Natural killer cell (primary cell): ENCODE measurements at regions not wholly inside any gene's neighbourhood (a gene's known extent, or its start where the extent isn't known, plus 50 kb on each side); places are given as distances from the start of the nearest gene placed in this dataset.

ENCODE experiments used
- ATAC-seq, 3 donors: fragments of 150-1000 bp in 2 of 3; fragments of 200-7000 bp in 1 of 3; cut with Tn5 transposase; 1 replicate in 1 of 3; 2 replicates in 2 of 3; pipeline ENCODE4 v1.10.0; 2021; ENCODE audit warnings: mild to moderate bottlenecking in 2 of 3, moderate library complexity in 2 of 3
- DNase-seq, 2 donors: peaks; one replicate each; pipeline versions ENCODE4 v3.0.0 to v3.0.0-alpha.2; 2013 to 2021; ENCODE audit warnings: mixed read lengths in 1 of 2
- H3K27ac ChIP-seq: one replicate; pipeline ENCODE4 v1.5.1; 2013; ENCODE audit warnings: mild to moderate bottlenecking, low read length
- H3K27me3 ChIP-seq: one replicate; pipeline ENCODE4 v1.6.1; 2013; ENCODE audit warnings: low read length; ENCODE audit not compliant: control insufficient read depth, insufficient read depth
- H3K36me3 ChIP-seq: one replicate; pipeline ENCODE4 v1.6.1; 2013; ENCODE audit warnings: low read length; ENCODE audit not compliant: control insufficient read depth, insufficient read depth
- H3K4me1 ChIP-seq: one replicate; pipeline ENCODE4 v1.6.1; 2013; ENCODE audit warnings: low read length; ENCODE audit not compliant: control insufficient read depth, insufficient read depth
- H3K4me3 ChIP-seq: one replicate; pipeline ENCODE4 v1.5.1; 2013; ENCODE audit warnings: low read length
- H3K9me3 ChIP-seq: one replicate; pipeline ENCODE4 v1.6.1; 2013; ENCODE audit warnings: low read length; ENCODE audit not compliant: control insufficient read depth, insufficient read depth
- H3K27ac Mint-ChIP-seq, 2 donors: one replicate each; pipeline ENCODE4 v1.8.0; 2022; ENCODE audit warnings: mild to moderate bottlenecking in 2 of 2, mixed read lengths in 2 of 2, moderate library complexity in 1 of 2
- H3K27me3 Mint-ChIP-seq, 2 donors: one replicate each; pipeline ENCODE4 v1.8.0; 2022; ENCODE audit warnings: low read depth in 2 of 2, mixed read lengths in 2 of 2
- H3K36me3 Mint-ChIP-seq: one replicate; pipeline ENCODE4 v1.8.0; 2022; ENCODE audit warnings: mixed read lengths
- H3K4me1 Mint-ChIP-seq, 2 donors: one replicate each; pipeline ENCODE4 v1.8.0; 2022; ENCODE audit warnings: mixed read lengths in 2 of 2
- H3K4me3 Mint-ChIP-seq: one replicate; pipeline ENCODE4 v1.8.0; 2022; ENCODE audit warnings: mild to moderate bottlenecking, moderate library complexity, mixed read lengths
- H3K9me3 Mint-ChIP-seq, 2 donors: one replicate each; pipeline ENCODE4 v1.8.0; 2022; ENCODE audit warnings: mixed read lengths in 2 of 2
- WGBS: methylation state at CpG from one replicate; pipeline ENCODE4 v1.1.7; 2013; ENCODE audit warnings: missing lambda C conversion rate; ENCODE audit not compliant: insufficient coverage; 5-methylcytosine and 5-hydroxymethylcytosine counted together
- intact Hi-C: fragments of 100-400 bp; cut with micrococcal nuclease; formaldehyde crosslinking; loops from one replicate; pipeline ENCODE4 v1.14.2; 2022
- TF ChIP-seq, protein P1 (sequence below): fragments of 200-600 bp; IDR thresholded peaks from one replicate; pipeline ENCODE4 v1.8.0; 2022; ENCODE audit warnings: antibody characterized with exemption

DNA sequence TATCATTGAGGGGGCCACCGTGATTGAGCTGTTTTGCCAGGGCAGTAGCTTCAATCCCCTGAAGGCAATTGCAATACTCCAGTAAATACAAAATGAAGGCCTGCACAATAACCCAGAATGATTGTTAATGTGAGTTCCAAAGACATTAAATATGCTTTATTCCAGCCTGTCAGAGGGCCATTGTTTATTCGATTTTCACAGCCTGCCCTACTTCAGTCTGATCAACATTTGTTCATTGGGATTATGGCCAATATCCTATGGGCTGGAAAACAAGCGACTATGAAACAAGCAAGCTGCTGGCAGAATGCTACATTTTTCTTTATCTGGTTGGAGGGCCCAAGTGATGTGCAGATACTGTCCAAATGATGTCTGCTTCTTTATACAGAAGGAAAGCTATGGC, 543.1 kb downstream of the TLE1 start:
- Mint-ChIP-seq H3K4me1 (no peaks in the 10 kb centered on the region), H3K36me3 (no peaks in the 10 kb centered on the region), H3K27me3 (no peaks in the 10 kb centered on the region), H3K9me3 (peaks cover 0 to 5% of the 10 kb centered on the region in 2 donors), H3K27ac (no peak overlapping the region), H3K4me3 (no peak overlapping the region)
- no peak overlapping the region for H3K4me3 ChIP-seq
- H3K27me3 ChIP-seq, result no peaks in the 10 kb centered on the region
- no peak for DNase-seq
- H3K4me1 ChIP-seq, result no peaks in the 10 kb centered on the region
- H3K9me3 ChIP-seq, result no peaks in the 10 kb centered on the region
- intact Hi-C loops, result no loop called here
- TF ChIP-seq, protein P1, sequence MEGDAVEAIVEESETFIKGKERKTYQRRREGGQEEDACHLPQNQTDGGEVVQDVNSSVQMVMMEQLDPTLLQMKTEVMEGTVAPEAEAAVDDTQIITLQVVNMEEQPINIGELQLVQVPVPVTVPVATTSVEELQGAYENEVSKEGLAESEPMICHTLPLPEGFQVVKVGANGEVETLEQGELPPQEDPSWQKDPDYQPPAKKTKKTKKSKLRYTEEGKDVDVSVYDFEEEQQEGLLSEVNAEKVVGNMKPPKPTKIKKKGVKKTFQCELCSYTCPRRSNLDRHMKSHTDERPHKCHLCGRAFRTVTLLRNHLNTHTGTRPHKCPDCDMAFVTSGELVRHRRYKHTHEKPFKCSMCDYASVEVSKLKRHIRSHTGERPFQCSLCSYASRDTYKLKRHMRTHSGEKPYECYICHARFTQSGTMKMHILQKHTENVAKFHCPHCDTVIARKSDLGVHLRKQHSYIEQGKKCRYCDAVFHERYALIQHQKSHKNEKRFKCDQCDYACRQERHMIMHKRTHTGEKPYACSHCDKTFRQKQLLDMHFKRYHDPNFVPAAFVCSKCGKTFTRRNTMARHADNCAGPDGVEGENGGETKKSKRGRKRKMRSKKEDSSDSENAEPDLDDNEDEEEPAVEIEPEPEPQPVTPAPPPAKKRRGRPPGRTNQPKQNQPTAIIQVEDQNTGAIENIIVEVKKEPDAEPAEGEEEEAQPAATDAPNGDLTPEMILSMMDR, result no peak
- no peak for ATAC-seq
- no peaks in the 10 kb centered on the region for H3K36me3 ChIP-seq
- no peak overlapping the region for H3K27ac ChIP-seq
- WGBS, result 83% methylated on average over 3 of the region's 3 CpGs

GRCh38 chr9:81145331-81145963, 543.9 kb downstream of the TLE1 start:
- Histone ChIP-seq H3K27ac (no peak overlapping the region), H3K9me3 (no peaks in the 10 kb centered on the region), H3K4me3 (no peak overlapping the region), H3K4me1 (no peaks in the 10 kb centered on the region), H3K27me3 (no peaks in the 10 kb centered on the region), H3K36me3 (no peaks in the 10 kb centered on the region)
- Mint-ChIP-seq H3K9me3 (peaks cover 3 to 5% of the 10 kb centered on the region in 2 donors), H3K27me3 (no peaks in the 10 kb centered on the region), H3K4me3 (no peak overlapping the region), H3K36me3 (no peaks in the 10 kb centered on the region), H3K27ac (no peak overlapping the region), H3K4me1 (no peaks in the 10 kb centered on the region)
- TF ChIP-seq, protein P1, result no peak
- DNase-seq (no peak), ATAC-seq (no peak)
- intact Hi-C loops, result no loop called here
- WGBS, result 77% methylated on average over 10 of the region's 10 CpGs

DNA sequence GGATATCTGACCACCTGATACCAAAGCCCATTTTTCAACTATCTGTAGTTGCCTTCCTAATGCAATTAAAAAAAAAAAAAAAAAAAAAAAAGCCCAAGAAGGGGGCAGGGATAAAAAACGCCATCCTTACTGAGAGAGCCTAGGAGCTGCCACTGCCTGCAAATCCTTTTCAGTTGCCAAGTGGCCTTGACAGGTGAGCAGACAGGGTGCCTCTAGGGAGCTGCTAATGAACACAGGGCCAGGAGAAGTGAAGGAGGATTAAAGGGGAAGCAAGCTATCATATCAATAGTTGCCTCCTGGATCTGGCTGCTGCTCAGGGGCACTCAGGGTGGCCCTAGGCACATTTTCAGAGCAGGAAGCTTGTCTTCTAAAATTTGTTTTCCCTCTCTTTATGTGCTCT, 547.4 kb downstream of the TLE1 start:
- H3K27me3 Mint-ChIP-seq, result no peaks in the 10 kb centered on the region
- H3K4me3 ChIP-seq, result no peak overlapping the region
- intact Hi-C loops, result no loop called here
- H3K27ac ChIP-seq, result no peak overlapping the region
- H3K36me3 ChIP-seq, result no peaks in the 10 kb centered on the region
- no peaks in the 10 kb centered on the region for H3K36me3 Mint-ChIP-seq
- H3K9me3 Mint-ChIP-seq, result peaks cover 4 to 6% of the 10 kb centered on the region in 2 donors
- ATAC-seq, result no peak
- TF ChIP-seq, protein P1, result no peak
- DNase-seq, result no peak
- no peak overlapping the region for H3K4me3 Mint-ChIP-seq
- H3K27ac Mint-ChIP-seq, result no peak overlapping the region
- H3K4me1 Mint-ChIP-seq, result no peaks in the 10 kb centered on the region
- H3K9me3 ChIP-seq, result no peaks in the 10 kb centered on the region
- H3K27me3 ChIP-seq, result no peaks in the 10 kb centered on the region
- no peaks in the 10 kb centered on the region for H3K4me1 ChIP-seq
- 64% methylated on average over 1 of the region's 1 CpG for WGBS

DNA sequence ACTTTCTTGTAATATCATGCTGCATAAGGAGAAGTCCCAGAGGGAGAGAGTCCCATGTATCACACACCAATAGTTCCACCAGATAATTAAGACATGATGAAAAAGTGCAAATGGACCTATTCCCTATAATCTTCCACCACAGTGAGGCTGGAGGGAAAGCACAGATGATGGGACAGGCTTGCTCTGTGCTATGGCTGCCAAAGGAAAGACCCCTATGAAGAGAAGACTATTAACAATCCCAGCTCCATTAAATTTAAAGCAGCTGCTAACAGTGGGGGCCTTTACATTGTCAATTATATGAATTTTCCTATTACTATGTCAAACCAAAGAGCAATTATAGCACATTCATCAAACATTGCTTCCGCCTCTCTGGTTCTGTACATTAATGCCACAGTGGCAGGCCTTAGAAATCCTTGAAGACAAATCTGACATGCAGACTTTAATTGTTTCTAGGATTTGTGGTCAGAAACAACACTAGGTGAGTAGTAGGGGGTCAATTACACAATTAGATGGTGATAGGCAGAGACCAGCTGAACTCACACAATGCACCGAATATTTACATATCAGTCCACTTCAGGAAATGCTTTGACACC, 551.3 kb downstream of the TLE1 start:
- 100% methylated on average over 1 of the region's 2 CpGs for WGBS
- H3K9me3 Mint-ChIP-seq, result peaks cover 2 to 6% of the 10 kb centered on the region in 2 donors
- TF ChIP-seq, protein P1, result no peak

More for the DNA sequence above, 551.3 kb downstream of the TLE1 start:
- Histone ChIP-seq H3K36me3 (no peaks in the 10 kb centered on the region), H3K27ac (no peak overlapping the region), H3K9me3 (no peaks in the 10 kb centered on the region), H3K27me3 (no peaks in the 10 kb centered on the region), H3K4me3 (no peak overlapping the region), H3K4me1 (no peaks in the 10 kb centered on the region)
- intact Hi-C loops, result no loop called here
- no peaks in the 10 kb centered on the region for H3K36me3 Mint-ChIP-seq
- ATAC-seq (no peak), DNase-seq (no peak)
- no peak overlapping the region for H3K4me3 Mint-ChIP-seq
- no peak overlapping the region for H3K27ac Mint-ChIP-seq
- no peaks in the 10 kb centered on the region for H3K27me3 Mint-ChIP-seq
- no peaks in the 10 kb centered on the region for H3K4me1 Mint-ChIP-seq
